ENCODE measurements at regions not wholly inside any gene's neighbourhood (a gene's known extent, or its start where the extent isn't known, plus 50 kb on each side); places are given as distances from the start of the nearest gene placed in this dataset.
A peak's percentile ranks its signal among the peaks of the same experiment; 100 is the strongest.

DNA sequence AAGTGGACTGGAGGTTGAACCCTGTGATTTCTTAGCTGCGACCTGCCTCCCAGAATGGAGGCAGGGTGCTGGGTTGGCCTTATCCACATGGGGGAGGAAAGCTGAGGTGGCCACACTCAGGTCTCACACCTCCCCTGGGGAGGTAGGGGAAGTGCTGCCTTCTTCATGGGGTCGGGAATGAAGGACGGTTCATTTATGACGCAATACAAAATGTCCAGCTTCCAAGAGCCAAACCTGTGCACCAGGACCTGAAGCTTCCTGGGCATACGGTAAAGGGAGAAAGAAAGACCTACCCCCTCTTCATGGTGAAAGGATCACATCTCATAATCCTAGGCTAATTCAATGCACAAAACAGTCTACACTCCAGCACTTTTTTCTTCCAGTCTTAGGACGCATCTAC, 150.6 kb upstream of the CDYL start:
- no peak overlapping the region for H3K4me3 ChIP-seq (replicated peaks in 1 of 3)
- DNase-seq = no peak
- H3K27me3 ChIP-seq = no peaks in the 10 kb centered on the region
- intact Hi-C loops (cut with DNase I) = no loop called here
- 88 to 89% methylated on average over 6 of the region's 6 CpGs for WGBS, 2 donors
- H3K36me3 ChIP-seq = no peaks in the 10 kb centered on the region
- no peaks in the 10 kb centered on the region for H3K4me1 ChIP-seq
- TF ChIP-seq, protein P1, sequence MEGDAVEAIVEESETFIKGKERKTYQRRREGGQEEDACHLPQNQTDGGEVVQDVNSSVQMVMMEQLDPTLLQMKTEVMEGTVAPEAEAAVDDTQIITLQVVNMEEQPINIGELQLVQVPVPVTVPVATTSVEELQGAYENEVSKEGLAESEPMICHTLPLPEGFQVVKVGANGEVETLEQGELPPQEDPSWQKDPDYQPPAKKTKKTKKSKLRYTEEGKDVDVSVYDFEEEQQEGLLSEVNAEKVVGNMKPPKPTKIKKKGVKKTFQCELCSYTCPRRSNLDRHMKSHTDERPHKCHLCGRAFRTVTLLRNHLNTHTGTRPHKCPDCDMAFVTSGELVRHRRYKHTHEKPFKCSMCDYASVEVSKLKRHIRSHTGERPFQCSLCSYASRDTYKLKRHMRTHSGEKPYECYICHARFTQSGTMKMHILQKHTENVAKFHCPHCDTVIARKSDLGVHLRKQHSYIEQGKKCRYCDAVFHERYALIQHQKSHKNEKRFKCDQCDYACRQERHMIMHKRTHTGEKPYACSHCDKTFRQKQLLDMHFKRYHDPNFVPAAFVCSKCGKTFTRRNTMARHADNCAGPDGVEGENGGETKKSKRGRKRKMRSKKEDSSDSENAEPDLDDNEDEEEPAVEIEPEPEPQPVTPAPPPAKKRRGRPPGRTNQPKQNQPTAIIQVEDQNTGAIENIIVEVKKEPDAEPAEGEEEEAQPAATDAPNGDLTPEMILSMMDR (IDR thresholded peaks at IDR 0.05) = no peak
- TF ChIP-seq POLR2A (IDR thresholded peaks at IDR 0.05) = no peak
- H3K27ac ChIP-seq = no peak overlapping the region
- H3K9me3 ChIP-seq = no peaks in the 10 kb centered on the region

DNA sequence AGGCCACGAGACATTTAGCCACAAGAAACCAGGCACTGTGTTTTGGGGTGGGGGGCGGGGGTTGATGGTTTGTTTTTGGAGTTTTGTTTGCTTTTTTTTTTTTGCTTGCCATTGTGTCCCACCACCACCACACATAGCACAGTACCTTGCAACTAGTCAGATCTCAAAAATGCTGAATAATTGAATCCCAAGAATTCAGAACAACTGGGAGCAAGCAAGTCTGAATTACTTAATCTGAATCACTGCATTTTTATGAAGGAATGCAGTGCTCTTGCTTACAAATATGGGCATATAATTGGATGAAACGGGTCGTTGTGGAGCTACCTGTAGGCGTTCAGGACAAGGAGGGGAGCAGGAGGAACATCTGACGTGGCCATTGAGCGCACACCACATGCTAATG, 151.5 kb upstream of the CDYL start:
- no peak overlapping the region for H3K27ac ChIP-seq
- DNase-seq = no peak
- H3K4me3 ChIP-seq (replicated peaks in 1 of 3) = no peak overlapping the region
- 92 to 95% methylated on average over 7 of the region's 7 CpGs for WGBS, 2 donors
- no peaks in the 10 kb centered on the region for H3K36me3 ChIP-seq
- H3K4me1 ChIP-seq = no peaks in the 10 kb centered on the region
- intact Hi-C loops (cut with DNase I) = no loop called here
- TF ChIP-seq POLR2A (IDR thresholded peaks at IDR 0.05) = no peak
- TF ChIP-seq, protein P1 (IDR thresholded peaks at IDR 0.05) = no peak
- no peaks in the 10 kb centered on the region for H3K9me3 ChIP-seq
- H3K27me3 ChIP-seq = no peaks in the 10 kb centered on the region

DNA sequence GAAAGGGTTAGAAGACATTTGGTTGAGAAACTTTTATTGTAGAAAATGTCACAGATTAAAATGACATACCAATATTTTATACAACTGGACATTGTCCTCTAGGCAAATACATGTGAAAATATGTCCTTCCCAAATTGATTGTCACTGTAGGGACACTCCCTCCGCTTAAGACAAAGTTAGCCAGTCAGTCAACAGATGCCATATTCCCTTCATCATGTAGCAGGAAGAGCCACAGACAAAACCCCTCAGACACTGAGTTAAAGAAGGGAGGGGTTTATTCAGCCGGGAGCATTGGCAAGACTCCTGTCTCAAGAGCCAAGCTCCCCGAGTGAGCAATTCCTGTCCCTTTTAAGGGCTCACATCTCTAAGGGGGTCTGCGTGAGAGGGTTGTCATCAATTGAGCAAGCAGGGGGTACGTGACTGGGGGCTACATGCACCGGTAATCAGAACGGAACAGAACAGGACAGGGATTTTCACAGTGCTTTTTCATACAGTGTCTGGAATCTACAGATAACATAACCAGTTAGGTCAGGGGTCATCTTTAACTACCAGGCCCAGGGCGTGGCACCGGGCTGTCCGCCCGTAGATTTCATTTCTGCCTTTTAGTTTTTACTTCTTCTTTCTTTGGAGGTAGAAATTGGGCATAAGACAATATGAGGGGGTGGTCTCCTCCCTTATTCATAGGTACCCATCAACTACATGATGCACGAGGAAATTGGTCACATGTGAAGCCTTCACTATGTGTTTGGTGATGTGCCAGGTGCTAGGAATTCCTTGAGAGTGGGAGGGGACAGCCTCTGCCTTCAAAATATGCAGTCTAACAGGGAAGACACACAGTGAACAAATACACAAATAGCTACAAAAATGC, 155.7 kb upstream of the CDYL start:
- TF ChIP-seq, protein P1 (IDR thresholded peaks at IDR 0.05) = no peak
- no peak for TF ChIP-seq POLR2A (IDR thresholded peaks at IDR 0.05)
- Histone ChIP-seq H3K9me3 (no peaks in the 10 kb centered on the region), H3K4me1 (peaks cover 10 to 15% of the 10 kb centered on the region in 2 donors), H3K27ac (no peak overlapping the region), H3K36me3 (no peaks in the 10 kb centered on the region), H3K27me3 (no peaks in the 10 kb centered on the region), H3K4me3 (replicated peaks in 1 of 3) (no peak overlapping the region)
- DNase-seq = no peak
- WGBS, 2 donors = 83 to 91% methylated on average over 12 of the region's 12 CpGs
- intact Hi-C loops (cut with DNase I) = no loop called here

DNA sequence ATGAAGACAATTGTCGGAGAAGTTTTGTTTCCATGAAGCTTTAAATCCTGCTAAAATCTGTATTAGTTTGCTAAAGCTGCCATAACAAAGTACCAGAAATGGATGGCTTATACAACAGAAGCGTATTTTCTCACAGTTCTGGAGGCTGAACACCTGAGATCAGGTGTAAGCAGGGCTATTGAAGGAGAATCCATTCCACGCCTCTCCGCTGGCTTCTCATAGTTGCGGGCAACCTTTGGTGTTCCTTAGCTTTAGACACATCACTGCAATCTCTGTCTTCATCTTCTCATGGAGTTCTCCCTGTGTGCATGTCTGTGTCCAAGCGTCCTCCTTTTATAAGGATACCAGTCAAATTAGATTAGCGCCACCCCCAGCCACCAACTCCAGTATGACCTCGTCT, 159.9 kb upstream of the CDYL start:
- H3K27me3 ChIP-seq = no peaks in the 10 kb centered on the region
- no peak overlapping the region for H3K4me3 ChIP-seq (replicated peaks in 1 of 3)
- DNase-seq = peak; percentile 59 to 67
- intact Hi-C loops (cut with DNase I) = no loop called here
- TF ChIP-seq POLR2A (IDR thresholded peaks at IDR 0.05) = no peak
- TF ChIP-seq, protein P1 (IDR thresholded peaks at IDR 0.05) = no peak
- H3K9me3 ChIP-seq = no peaks in the 10 kb centered on the region
- peaks cover 10 to 16% of the 10 kb centered on the region in 2 donors for H3K4me1 ChIP-seq
- no peaks in the 10 kb centered on the region for H3K36me3 ChIP-seq
- peak overlapping the region; percentile 5 to 78 (median 54) for H3K27ac ChIP-seq
- WGBS, 2 donors = 60 to 69% methylated on average over 8 of the region's 8 CpGs

DNA sequence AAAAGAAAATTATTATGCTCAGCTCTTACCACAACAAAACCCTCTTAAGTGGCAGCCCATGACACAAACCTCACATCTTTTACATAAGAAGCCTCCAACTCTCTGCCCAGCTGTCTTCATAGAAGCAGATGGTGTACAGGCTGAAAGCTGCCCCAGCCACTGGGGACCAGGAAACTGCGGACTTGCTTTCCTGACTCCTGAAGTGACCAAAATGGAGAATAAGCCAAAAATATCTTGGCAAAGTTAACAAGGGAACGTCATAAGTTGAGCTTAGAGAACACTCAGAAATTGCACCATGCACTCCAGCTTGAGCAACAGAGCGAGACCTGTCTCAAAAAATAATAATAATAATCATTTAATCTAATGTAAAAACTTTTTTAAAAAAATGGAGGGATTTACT, 160.3 kb upstream of the CDYL start:
- H3K9me3 ChIP-seq = no peaks in the 10 kb centered on the region
- H3K4me1 ChIP-seq = peaks cover 10 to 18% of the 10 kb centered on the region in 2 donors
- intact Hi-C loops (cut with DNase I) = no loop called here
- no peaks in the 10 kb centered on the region for H3K36me3 ChIP-seq
- DNase-seq = peak; percentile 80 to 81
- no peaks in the 10 kb centered on the region for H3K27me3 ChIP-seq
- H3K4me3 ChIP-seq (replicated peaks in 1 of 3) = no peak overlapping the region
- H3K27ac ChIP-seq = peak overlapping the region; percentile 5 to 78 (median 54)
- WGBS, 2 donors = 10 to 14% methylated on average over 3 of the region's 3 CpGs
- no peak for TF ChIP-seq POLR2A (IDR thresholded peaks at IDR 0.05)
- TF ChIP-seq, protein P1 (IDR thresholded peaks at IDR 0.05) = no peak
